ENCODE measurements at regions not wholly inside any gene's neighbourhood (a gene's known extent, or its start where the extent isn't known, plus 50 kb on each side); places are given as distances from the start of the nearest gene placed in this dataset.

- ChIA-PET POLR2A (no interaction called here), CTCF (no interaction called here)
- no peak for DNase-seq (ENCODE audit: extremely low spot score)
- TF ChIP-seq ZNF384 (IDR thresholded peaks at IDR 0.05) = no peak
Measured at GRCh38 chr11:45543081-45543480, 122.3 kb downstream of the CHST1 start.

- ChIA-PET POLR2A (no interaction called here), CTCF (interaction anchor here (0.7 kb wide), 1 partner anchor 841 kb away, joined by 5 read pairs; no protein-coding TSS in a partner anchor)
- no peak for DNase-seq (ENCODE audit: extremely low spot score)
- TF ChIP-seq FOXA1 (IDR thresholded peaks at IDR 0.05) = no peak
- no peak for TF ChIP-seq FOXK2 (IDR thresholded peaks at IDR 0.05)
- no peak for TF ChIP-seq ELF4 (IDR thresholded peaks at IDR 0.05)
- no peak for TF ChIP-seq SUZ12 (IDR thresholded peaks at IDR 0.05)
- no peak for TF ChIP-seq PKNOX1 (IDR thresholded peaks at IDR 0.05)
- TF ChIP-seq TARDBP (IDR thresholded peaks at IDR 0.05) = no peak
- no peak for TF ChIP-seq ARNT (IDR thresholded peaks at IDR 0.05)
- no peak for TF ChIP-seq CTBP1 (IDR thresholded peaks at IDR 0.05; ENCODE audit: borderline replicate concordance)
- no peak for TF ChIP-seq NFRKB (IDR thresholded peaks at IDR 0.05)
- no peak for TF ChIP-seq SP1 (IDR thresholded peaks at IDR 0.05)
- no peak for TF ChIP-seq ZNF384 (IDR thresholded peaks at IDR 0.05)
- no peak for TF ChIP-seq L3MBTL2 (conservative IDR thresholded peaks at IDR 0.05)
- no peak for TF ChIP-seq HDGF (IDR thresholded peaks at IDR 0.05; ENCODE audit: borderline replicate concordance)
- no peak for TF ChIP-seq FOXM1 (IDR thresholded peaks at IDR 0.05; ENCODE audit: borderline replicate concordance)
- TF ChIP-seq BHLHE40 (IDR thresholded peaks at IDR 0.05; ENCODE audit: borderline replicate concordance) = no peak
Measured at GRCh38 chr11:45541693-45542434, 123.6 kb downstream of the CHST1 start.

- POLR2A ChIA-PET = no interaction called here
Measured at GRCh38 chr11:45538939-45539338, 126.5 kb downstream of the CHST1 start.

GRCh38 chr11:45538363-45538762, 127.1 kb downstream of the CHST1 start:
- ChIA-PET POLR2A (no interaction called here), CTCF (interaction anchor here (0.9 kb wide), 1 partner anchor 140 kb away, joined by 3 read pairs; no protein-coding TSS in a partner anchor)
- DNase-seq (ENCODE audit: extremely low spot score) = no peak
- TF ChIP-seq LEF1 (IDR thresholded peaks at IDR 0.05; ENCODE audit: borderline replicate concordance) (no peak), L3MBTL2 (conservative IDR thresholded peaks at IDR 0.05) (no peak), FOXM1 (IDR thresholded peaks at IDR 0.05; ENCODE audit: borderline replicate concordance) (no peak), CTBP1 (IDR thresholded peaks at IDR 0.05; ENCODE audit: borderline replicate concordance) (no peak), ELF4 (IDR thresholded peaks at IDR 0.05) (no peak), FOXK2 (IDR thresholded peaks at IDR 0.05) (no peak), FOXA1 (IDR thresholded peaks at IDR 0.05) (no peak), BHLHE40 (IDR thresholded peaks at IDR 0.05; ENCODE audit: borderline replicate concordance) (no peak), PKNOX1 (IDR thresholded peaks at IDR 0.05) (no peak)

More at GRCh38 chr11:45538939-45539338, 126.5 kb downstream of the CHST1 start:
- no peak for DNase-seq (ENCODE audit: extremely low spot score)
- CTCF ChIA-PET = interaction anchor here (0.9 kb wide), 1 partner anchor 140 kb away, joined by 3 read pairs; no protein-coding TSS in a partner anchor
- TF ChIP-seq FOXK2 (IDR thresholded peaks at IDR 0.05) (no peak), TARDBP (IDR thresholded peaks at IDR 0.05) (no peak), NFRKB (IDR thresholded peaks at IDR 0.05) (no peak), SUZ12 (IDR thresholded peaks at IDR 0.05) (no peak), ELF4 (IDR thresholded peaks at IDR 0.05) (no peak), PKNOX1 (IDR thresholded peaks at IDR 0.05) (no peak), ARNT (IDR thresholded peaks at IDR 0.05) (no peak), FOXA1 (IDR thresholded peaks at IDR 0.05) (no peak), FOXM1 (IDR thresholded peaks at IDR 0.05; ENCODE audit: borderline replicate concordance) (no peak), BHLHE40 (IDR thresholded peaks at IDR 0.05; ENCODE audit: borderline replicate concordance) (no peak)

GRCh38 chr11:45537614-45538013, 127.8 kb downstream of the CHST1 start:
- no peak for DNase-seq (ENCODE audit: extremely low spot score)
- ChIA-PET CTCF (interaction anchor here (0.6 kb wide), 1 partner anchor 165 kb away, joined by 3 read pairs; no protein-coding TSS in a partner anchor), POLR2A (no interaction called here)
- TF ChIP-seq HDGF (IDR thresholded peaks at IDR 0.05; ENCODE audit: borderline replicate concordance) (no peak), ELF4 (IDR thresholded peaks at IDR 0.05) (no peak), FOXM1 (IDR thresholded peaks at IDR 0.05; ENCODE audit: borderline replicate concordance) (no peak), NFRKB (IDR thresholded peaks at IDR 0.05) (no peak), ARNT (IDR thresholded peaks at IDR 0.05) (no peak), SP1 (IDR thresholded peaks at IDR 0.05) (no peak), BHLHE40 (IDR thresholded peaks at IDR 0.05; ENCODE audit: borderline replicate concordance) (no peak), CTBP1 (IDR thresholded peaks at IDR 0.05; ENCODE audit: borderline replicate concordance) (no peak), L3MBTL2 (conservative IDR thresholded peaks at IDR 0.05) (no peak), TARDBP (IDR thresholded peaks at IDR 0.05) (no peak), ZNF384 (IDR thresholded peaks at IDR 0.05) (no peak), SUZ12 (IDR thresholded peaks at IDR 0.05) (no peak), FOXK2 (IDR thresholded peaks at IDR 0.05) (no peak), LEF1 (IDR thresholded peaks at IDR 0.05; ENCODE audit: borderline replicate concordance) (no peak), PKNOX1 (IDR thresholded peaks at IDR 0.05) (no peak)

GRCh38 chr11:45535033-45535432, 130.4 kb downstream of the CHST1 start:
- TF ChIP-seq ZNF384 (IDR thresholded peaks at IDR 0.05) = no peak
- TF ChIP-seq FOXM1 (IDR thresholded peaks at IDR 0.05; ENCODE audit: borderline replicate concordance) = no peak
- TF ChIP-seq FOXA1 (IDR thresholded peaks at IDR 0.05) = no peak
- TF ChIP-seq LEF1 (IDR thresholded peaks at IDR 0.05; ENCODE audit: borderline replicate concordance) = no peak
- no peak for TF ChIP-seq TARDBP (IDR thresholded peaks at IDR 0.05)
- no peak for TF ChIP-seq CTBP1 (IDR thresholded peaks at IDR 0.05; ENCODE audit: borderline replicate concordance)
- TF ChIP-seq ARNT (IDR thresholded peaks at IDR 0.05) = no peak
- no peak for TF ChIP-seq BHLHE40 (IDR thresholded peaks at IDR 0.05; ENCODE audit: borderline replicate concordance)
- TF ChIP-seq PKNOX1 (IDR thresholded peaks at IDR 0.05) = no peak
- TF ChIP-seq SP1 (IDR thresholded peaks at IDR 0.05) = no peak
- TF ChIP-seq ELF4 (IDR thresholded peaks at IDR 0.05) = no peak
- TF ChIP-seq FOXK2 (IDR thresholded peaks at IDR 0.05) = no peak
- TF ChIP-seq NFRKB (IDR thresholded peaks at IDR 0.05) = no peak
- no peak for TF ChIP-seq SUZ12 (IDR thresholded peaks at IDR 0.05)
- DNase-seq (ENCODE audit: extremely low spot score) = no peak
- ChIA-PET CTCF (no interaction called here), POLR2A (no interaction called here)
